Endodermal cell (in vitro differentiated cells): ENCODE measurements at regions not wholly inside any gene's neighbourhood (a gene's known extent, or its start where the extent isn't known, plus 50 kb on each side); places are given as distances from the start of the nearest gene placed in this dataset.

Experiments used
- DNase-seq: peaks from one replicate; pipeline ENCODE4 v3.0.0-alpha.2; 2017
- H3K27ac ChIP-seq: 2 replicates; pipeline ENCODE4 v1.5.1; 2013; ENCODE audit warnings: mild to moderate bottlenecking, low read depth, low read length, moderate library complexity
- H3K27me3 ChIP-seq: 2 replicates; pipeline ENCODE4 v1.6.1; 2013; ENCODE audit warnings: mild to moderate bottlenecking, low read length, moderate library complexity; ENCODE audit not compliant: insufficient read depth, control insufficient read depth, poor library complexity, severe bottlenecking
- H3K36me3 ChIP-seq: 2 replicates; pipeline ENCODE4 v1.7.0; 2013; ENCODE audit warnings: mild to moderate bottlenecking, low read length, moderate library complexity; ENCODE audit not compliant: control insufficient read depth, insufficient read depth
- H3K4me1 ChIP-seq: one replicate; pipeline ENCODE4 v1.7.0; 2013; ENCODE audit warnings: low read length; ENCODE audit not compliant: control insufficient read depth, insufficient read depth
- H3K4me3 ChIP-seq: 2 replicates; pipeline ENCODE4 v1.5.1; 2013; ENCODE audit warnings: mild to moderate bottlenecking, low read length, moderate library complexity
- H3K9ac ChIP-seq: 2 replicates; pipeline ENCODE4 v1.6.1; 2013; ENCODE audit warnings: mild to moderate bottlenecking, low read length, moderate library complexity; ENCODE audit not compliant: poor library complexity, severe bottlenecking; ENCODE audit errors: extremely low read depth
- H3K9me3 ChIP-seq: 2 replicates; pipeline ENCODE4 v1.6.1; 2013; ENCODE audit warnings: mild to moderate bottlenecking, low read length, moderate library complexity; ENCODE audit not compliant: control insufficient read depth
- H3K27ac Mint-ChIP-seq: 2 replicates; pipeline ENCODE4 v1.8.0; 2020; ENCODE audit warnings: mixed read lengths
- H3K27me3 Mint-ChIP-seq: 2 replicates; pipeline ENCODE4 v1.8.0; 2021; ENCODE audit warnings: mild to moderate bottlenecking, mixed read lengths; ENCODE audit not compliant: insufficient read depth
- H3K36me3 Mint-ChIP-seq: 2 replicates; pipeline ENCODE4 v1.8.0; 2020; ENCODE audit warnings: low read depth, mixed read lengths
- H3K4me1 Mint-ChIP-seq: 2 replicates; pipeline ENCODE4 v1.8.0; 2020; ENCODE audit warnings: mixed read lengths
- H3K4me3 Mint-ChIP-seq: 2 replicates; pipeline ENCODE4 v1.8.0; 2020; ENCODE audit warnings: mild to moderate bottlenecking, moderate library complexity, mixed read lengths
- H3K9me3 Mint-ChIP-seq: 2 replicates; pipeline ENCODE4 v1.8.0; 2020; ENCODE audit warnings: mild to moderate bottlenecking, mixed read lengths
- WGBS, 2 experiments: methylation state at CpG; one replicate each; pipeline versions ENCODE4 v1.1.5 to v1.1.7; 2013; ENCODE audit warnings: missing lambda C conversion rate in 2 of 2, mixed read lengths in 1 of 2; ENCODE audit not compliant: insufficient coverage in 1 of 2, insufficient read length in 1 of 2; 5-methylcytosine and 5-hydroxymethylcytosine counted together
- TF ChIP-seq, protein P1 (sequence below): fragments of 200-600 bp; sonication (generic); conservative IDR thresholded peaks from 2 replicates; pipeline ENCODE4 v1.5.0; 2021; ENCODE audit warnings: antibody characterized with exemption, mild to moderate bottlenecking

DNA sequence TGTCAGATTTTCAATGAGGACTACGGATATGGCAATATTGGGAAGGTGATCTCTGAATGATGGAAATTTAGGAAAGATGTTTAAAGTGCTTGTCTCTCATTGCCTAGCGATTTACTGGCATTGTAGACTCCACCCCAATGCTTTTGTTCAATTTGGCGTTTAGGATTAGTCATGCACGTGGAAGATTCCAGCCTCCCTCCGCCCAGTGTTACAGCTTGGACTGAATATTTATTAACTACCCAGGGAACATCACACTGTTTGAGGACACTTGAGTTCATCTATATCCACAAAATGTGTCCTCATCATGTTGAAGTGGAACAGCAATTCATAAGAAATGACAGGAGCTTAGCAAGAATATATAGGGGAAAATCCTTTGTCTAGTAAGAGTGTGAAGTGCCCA lies 738.8 kb upstream of the RBFOX1 start:
- Histone ChIP-seq H3K4me1 (no peaks in the 10 kb centered on the region), H3K9me3 (no peaks in the 10 kb centered on the region), H3K27me3 (no peaks in the 10 kb centered on the region), H3K9ac (no peak overlapping the region), H3K4me3 (no peak overlapping the region), H3K27ac (no peak overlapping the region), H3K36me3 (no peaks in the 10 kb centered on the region)
- H3K9me3 Mint-ChIP-seq, result no peaks in the 10 kb centered on the region
- H3K27me3 Mint-ChIP-seq, result no peaks in the 10 kb centered on the region
- no peak overlapping the region for H3K27ac Mint-ChIP-seq
- TF ChIP-seq, protein P1, sequence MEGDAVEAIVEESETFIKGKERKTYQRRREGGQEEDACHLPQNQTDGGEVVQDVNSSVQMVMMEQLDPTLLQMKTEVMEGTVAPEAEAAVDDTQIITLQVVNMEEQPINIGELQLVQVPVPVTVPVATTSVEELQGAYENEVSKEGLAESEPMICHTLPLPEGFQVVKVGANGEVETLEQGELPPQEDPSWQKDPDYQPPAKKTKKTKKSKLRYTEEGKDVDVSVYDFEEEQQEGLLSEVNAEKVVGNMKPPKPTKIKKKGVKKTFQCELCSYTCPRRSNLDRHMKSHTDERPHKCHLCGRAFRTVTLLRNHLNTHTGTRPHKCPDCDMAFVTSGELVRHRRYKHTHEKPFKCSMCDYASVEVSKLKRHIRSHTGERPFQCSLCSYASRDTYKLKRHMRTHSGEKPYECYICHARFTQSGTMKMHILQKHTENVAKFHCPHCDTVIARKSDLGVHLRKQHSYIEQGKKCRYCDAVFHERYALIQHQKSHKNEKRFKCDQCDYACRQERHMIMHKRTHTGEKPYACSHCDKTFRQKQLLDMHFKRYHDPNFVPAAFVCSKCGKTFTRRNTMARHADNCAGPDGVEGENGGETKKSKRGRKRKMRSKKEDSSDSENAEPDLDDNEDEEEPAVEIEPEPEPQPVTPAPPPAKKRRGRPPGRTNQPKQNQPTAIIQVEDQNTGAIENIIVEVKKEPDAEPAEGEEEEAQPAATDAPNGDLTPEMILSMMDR, result no peak
- no peaks in the 10 kb centered on the region for H3K36me3 Mint-ChIP-seq
- WGBS, 2 experiments, result 85 to 88% methylated on average over 3 to 5 of the region's 5 CpGs
- H3K4me1 Mint-ChIP-seq, result peaks cover 2% of the 10 kb centered on the region
- H3K4me3 Mint-ChIP-seq, result no peak overlapping the region
- DNase-seq, result no peak

DNA sequence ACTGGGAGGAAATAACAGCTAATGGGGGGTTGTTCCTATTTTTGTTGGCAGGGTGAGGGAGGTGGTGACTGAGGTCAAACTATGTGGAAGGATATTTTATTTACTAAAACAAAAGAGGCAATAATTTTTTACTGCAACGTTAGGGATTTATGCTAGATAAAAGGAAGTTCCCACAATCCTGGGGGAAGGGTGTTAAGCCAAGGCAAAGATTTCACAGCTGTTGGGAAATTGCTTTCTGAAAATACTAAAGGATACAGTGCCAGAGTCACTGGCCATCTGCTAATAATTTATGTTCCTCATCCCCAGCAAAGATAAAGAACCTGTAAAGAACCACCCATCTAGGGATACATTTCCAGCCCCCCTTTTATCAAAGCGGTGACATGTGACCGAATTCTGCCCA lies 756.0 kb upstream of the RBFOX1 start:
- no peak for DNase-seq
- Mint-ChIP-seq H3K27me3 (peaks cover 10% of the 10 kb centered on the region), H3K27ac (no peak overlapping the region), H3K4me3 (no peak overlapping the region), H3K4me1 (peaks cover 7% of the 10 kb centered on the region), H3K36me3 (no peaks in the 10 kb centered on the region), H3K9me3 (no peaks in the 10 kb centered on the region)
- H3K4me1 ChIP-seq, result no peaks in the 10 kb centered on the region
- no peaks in the 10 kb centered on the region for H3K9me3 ChIP-seq
- H3K9ac ChIP-seq, result no peak overlapping the region
- no peak overlapping the region for H3K27ac ChIP-seq
- 94% methylated on average over 3 of the region's 3 CpGs; no CpG with 5 or more reads in 1 of the 2 experiments for WGBS, 2 experiments
- H3K27me3 ChIP-seq, result no peaks in the 10 kb centered on the region
- H3K4me3 ChIP-seq, result no peak overlapping the region
- TF ChIP-seq, protein P1, result no peak
- H3K36me3 ChIP-seq, result no peaks in the 10 kb centered on the region

DNA sequence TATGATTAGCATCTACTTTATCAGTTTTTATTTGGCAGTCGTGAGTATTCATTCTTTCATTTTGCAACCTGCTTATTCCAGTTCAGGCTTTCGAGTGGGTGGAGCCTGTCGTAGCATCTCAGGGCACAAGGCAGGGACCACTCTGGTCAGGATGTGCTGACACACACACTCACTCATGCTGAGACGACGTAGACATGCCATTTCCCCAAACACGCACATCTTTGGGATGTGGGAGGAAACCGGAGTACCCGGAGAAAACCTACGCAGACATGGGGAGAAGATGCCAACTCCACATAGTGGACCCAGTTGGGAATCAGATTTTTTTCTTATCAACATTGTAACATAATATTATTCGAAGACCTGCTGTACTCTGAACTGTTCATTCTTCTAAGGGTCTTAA lies 756.5 kb upstream of the RBFOX1 start:
- no peak for DNase-seq
- Histone ChIP-seq H3K36me3 (no peaks in the 10 kb centered on the region), H3K4me3 (no peak overlapping the region), H3K27ac (no peak overlapping the region), H3K27me3 (no peaks in the 10 kb centered on the region), H3K4me1 (no peaks in the 10 kb centered on the region), H3K9ac (no peak overlapping the region), H3K9me3 (no peaks in the 10 kb centered on the region)
- no peaks in the 10 kb centered on the region for H3K9me3 Mint-ChIP-seq
- no peak overlapping the region for H3K4me3 Mint-ChIP-seq
- peaks cover 10% of the 10 kb centered on the region for H3K4me1 Mint-ChIP-seq
- H3K27ac Mint-ChIP-seq, result no peak overlapping the region
- H3K27me3 Mint-ChIP-seq, result peaks cover 10% of the 10 kb centered on the region
- H3K36me3 Mint-ChIP-seq, result no peaks in the 10 kb centered on the region
- TF ChIP-seq, protein P1, result no peak
- 92 to 93% methylated on average over 8 to 10 of the region's 10 CpGs for WGBS, 2 experiments
